ENCODE measurements at regions not wholly inside any gene's neighbourhood (a gene's known extent, or its start where the extent isn't known, plus 50 kb on each side); places are given as distances from the start of the nearest gene placed in this dataset.

DNA sequence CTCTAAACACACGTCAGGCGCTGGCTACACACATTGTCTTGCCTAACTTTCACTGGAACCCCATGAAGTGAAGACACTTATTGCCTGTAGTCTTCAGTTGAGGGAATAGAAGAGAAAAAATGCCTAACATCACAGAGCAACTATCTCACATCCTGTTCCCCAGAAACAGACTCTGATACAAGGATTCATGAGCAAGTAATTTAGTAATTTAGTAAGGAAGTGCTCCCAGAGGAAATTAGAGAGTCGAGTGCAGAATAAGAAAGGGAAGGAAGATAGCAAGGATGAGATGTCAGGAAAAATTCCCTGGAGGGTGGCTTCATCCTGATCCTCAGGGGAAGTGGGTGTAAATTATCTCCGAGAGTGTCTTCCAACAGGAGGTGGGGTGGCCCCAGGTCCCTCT is 104.0 kb downstream of the FOXA2 start:
- Histone ChIP-seq H2AFZ (ENCODE audit: low read depth, low read length) (no peak overlapping the region), H3K27me3 (ENCODE audit: insufficient read depth, low read length) (no peaks in the 10 kb centered on the region), H3K9ac (ENCODE audit: low read length) (no peak overlapping the region), H3K36me3 (ENCODE audit: insufficient read depth, low read length) (no peaks in the 10 kb centered on the region), H4K20me1 (ENCODE audit: insufficient read depth, low read length) (no peaks in the 10 kb centered on the region), H3K4me3 (ENCODE audit: insufficient read depth, low read depth, low read length) (no peak overlapping the region), H3K27ac (ENCODE audit: low read depth, low read length) (no peak overlapping the region), H3K79me2 (ENCODE audit: insufficient read depth, low read length) (no peaks in the 10 kb centered on the region), H3K9me3 (ENCODE audit: insufficient read depth, low read depth, low read length) (no peaks in the 10 kb centered on the region), H3K4me1 (ENCODE audit: insufficient read depth, low read length) (no peaks in the 10 kb centered on the region), H3K4me2 (ENCODE audit: low read length) (no peak overlapping the region)
- Mint-ChIP-seq H3K4me3 (ENCODE audit: unreplicated experiment) (no peak overlapping the region), H3K27me3 (ENCODE audit: low read depth, unreplicated experiment) (peaks cover 24% of the 10 kb centered on the region), H3K9me3 (ENCODE audit: unreplicated experiment) (peaks cover 9% of the 10 kb centered on the region), H3K36me3 (ENCODE audit: low read depth, unreplicated experiment) (no peaks in the 10 kb centered on the region), H3K4me1 (ENCODE audit: low read depth, unreplicated experiment) (no peaks in the 10 kb centered on the region), H3K27ac (ENCODE audit: unreplicated experiment) (no peak overlapping the region)
- no peak for FAIRE-seq
- no peak for TF ChIP-seq EZH2 (IDR thresholded peaks at IDR 0.05; ENCODE audit: insufficient read depth, low read length)
- TF ChIP-seq, protein P1, sequence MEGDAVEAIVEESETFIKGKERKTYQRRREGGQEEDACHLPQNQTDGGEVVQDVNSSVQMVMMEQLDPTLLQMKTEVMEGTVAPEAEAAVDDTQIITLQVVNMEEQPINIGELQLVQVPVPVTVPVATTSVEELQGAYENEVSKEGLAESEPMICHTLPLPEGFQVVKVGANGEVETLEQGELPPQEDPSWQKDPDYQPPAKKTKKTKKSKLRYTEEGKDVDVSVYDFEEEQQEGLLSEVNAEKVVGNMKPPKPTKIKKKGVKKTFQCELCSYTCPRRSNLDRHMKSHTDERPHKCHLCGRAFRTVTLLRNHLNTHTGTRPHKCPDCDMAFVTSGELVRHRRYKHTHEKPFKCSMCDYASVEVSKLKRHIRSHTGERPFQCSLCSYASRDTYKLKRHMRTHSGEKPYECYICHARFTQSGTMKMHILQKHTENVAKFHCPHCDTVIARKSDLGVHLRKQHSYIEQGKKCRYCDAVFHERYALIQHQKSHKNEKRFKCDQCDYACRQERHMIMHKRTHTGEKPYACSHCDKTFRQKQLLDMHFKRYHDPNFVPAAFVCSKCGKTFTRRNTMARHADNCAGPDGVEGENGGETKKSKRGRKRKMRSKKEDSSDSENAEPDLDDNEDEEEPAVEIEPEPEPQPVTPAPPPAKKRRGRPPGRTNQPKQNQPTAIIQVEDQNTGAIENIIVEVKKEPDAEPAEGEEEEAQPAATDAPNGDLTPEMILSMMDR (IDR thresholded peaks at IDR 0.05; ENCODE audit: insufficient read depth, low read depth, low read length), result no peak
- DNase-seq (ENCODE audit: low read depth), result no peak

DNA sequence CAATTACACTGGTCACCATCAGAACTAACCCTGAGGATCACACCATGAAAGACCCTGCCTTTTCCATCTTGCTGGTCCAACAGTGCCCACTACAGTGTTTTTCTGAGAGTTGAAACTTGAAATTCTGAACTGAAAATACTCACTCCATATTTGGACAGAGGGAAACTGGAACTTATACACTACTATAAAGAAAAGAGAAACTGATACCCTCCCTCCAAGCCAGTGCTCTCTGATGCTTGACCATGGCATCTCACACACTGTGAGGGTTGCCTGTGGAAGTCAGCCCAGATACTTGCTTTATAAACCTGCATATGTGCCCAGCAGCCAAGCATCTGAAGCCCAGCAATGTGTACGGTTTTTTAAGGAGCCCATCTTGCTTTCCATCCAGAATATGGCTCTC is 108.7 kb downstream of the FOXA2 start:
- H3K9me3 ChIP-seq (ENCODE audit: insufficient read depth, low read depth, low read length), result peaks cover 3% of the 10 kb centered on the region
- Mint-ChIP-seq H3K27ac (ENCODE audit: unreplicated experiment) (no peak overlapping the region), H3K36me3 (ENCODE audit: low read depth, unreplicated experiment) (no peaks in the 10 kb centered on the region), H3K4me3 (ENCODE audit: unreplicated experiment) (no peak overlapping the region), H3K27me3 (ENCODE audit: low read depth, unreplicated experiment) (peaks cover 40% of the 10 kb centered on the region), H3K9me3 (ENCODE audit: unreplicated experiment) (peaks cover 9% of the 10 kb centered on the region), H3K4me1 (ENCODE audit: low read depth, unreplicated experiment) (no peaks in the 10 kb centered on the region)
- no peak overlapping the region for H2AFZ ChIP-seq (ENCODE audit: low read depth, low read length)
- no peaks in the 10 kb centered on the region for H3K4me1 ChIP-seq (ENCODE audit: insufficient read depth, low read length)
- H3K4me2 ChIP-seq (ENCODE audit: low read length), result no peak overlapping the region
- no peaks in the 10 kb centered on the region for H3K79me2 ChIP-seq (ENCODE audit: insufficient read depth, low read length)
- no peak for FAIRE-seq
- no peaks in the 10 kb centered on the region for H3K27me3 ChIP-seq (ENCODE audit: insufficient read depth, low read length)
- no peaks in the 10 kb centered on the region for H4K20me1 ChIP-seq (ENCODE audit: insufficient read depth, low read length)
- TF ChIP-seq, protein P1 (IDR thresholded peaks at IDR 0.05; ENCODE audit: insufficient read depth, low read depth, low read length), result no peak
- TF ChIP-seq EZH2 (IDR thresholded peaks at IDR 0.05; ENCODE audit: insufficient read depth, low read length), result no peak
- DNase-seq (ENCODE audit: low read depth), result no peak
- H3K36me3 ChIP-seq (ENCODE audit: insufficient read depth, low read length), result no peaks in the 10 kb centered on the region
- no peak overlapping the region for H3K4me3 ChIP-seq (ENCODE audit: insufficient read depth, low read depth, low read length)
- no peak overlapping the region for H3K9ac ChIP-seq (ENCODE audit: low read length)
- no peak overlapping the region for H3K27ac ChIP-seq (ENCODE audit: low read depth, low read length)

DNA sequence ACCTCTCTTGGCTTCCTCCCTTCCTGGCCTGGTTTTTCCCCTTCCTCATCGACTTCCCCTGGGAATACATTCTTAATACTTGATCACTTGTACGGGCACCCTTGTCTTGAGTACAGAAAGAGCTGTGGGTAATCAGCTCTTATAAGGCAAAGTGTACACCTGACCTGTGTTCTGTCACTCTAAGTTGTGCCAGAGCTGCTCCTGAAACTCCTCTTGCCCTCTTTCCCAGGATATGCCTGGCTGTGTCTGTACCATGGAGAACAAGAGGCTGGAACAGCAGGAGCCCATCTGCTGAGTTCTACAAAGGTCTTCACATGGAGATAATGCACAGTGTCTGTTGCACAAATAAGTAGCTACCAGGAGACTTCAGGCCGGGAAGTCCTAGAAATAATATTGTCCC is 110.1 kb downstream of the FOXA2 start:
- peaks cover 9% of the 10 kb centered on the region for H3K9me3 Mint-ChIP-seq (ENCODE audit: unreplicated experiment)
- Histone ChIP-seq H3K9ac (ENCODE audit: low read length) (no peak overlapping the region), H3K36me3 (ENCODE audit: insufficient read depth, low read length) (no peaks in the 10 kb centered on the region), H3K27ac (ENCODE audit: low read depth, low read length) (no peak overlapping the region), H3K27me3 (ENCODE audit: insufficient read depth, low read length) (no peaks in the 10 kb centered on the region), H2AFZ (ENCODE audit: low read depth, low read length) (no peak overlapping the region), H3K4me3 (ENCODE audit: insufficient read depth, low read depth, low read length) (no peak overlapping the region), H4K20me1 (ENCODE audit: insufficient read depth, low read length) (no peaks in the 10 kb centered on the region), H3K9me3 (ENCODE audit: insufficient read depth, low read depth, low read length) (peaks cover 3% of the 10 kb centered on the region), H3K4me2 (ENCODE audit: low read length) (no peak overlapping the region), H3K79me2 (ENCODE audit: insufficient read depth, low read length) (no peaks in the 10 kb centered on the region), H3K4me1 (ENCODE audit: insufficient read depth, low read length) (no peaks in the 10 kb centered on the region)
- no peaks in the 10 kb centered on the region for H3K36me3 Mint-ChIP-seq (ENCODE audit: low read depth, unreplicated experiment)
- no peak overlapping the region for H3K4me3 Mint-ChIP-seq (ENCODE audit: unreplicated experiment)
- no peaks in the 10 kb centered on the region for H3K4me1 Mint-ChIP-seq (ENCODE audit: low read depth, unreplicated experiment)
- FAIRE-seq (no peak), DNase-seq (ENCODE audit: low read depth) (no peak)
- H3K27ac Mint-ChIP-seq (ENCODE audit: unreplicated experiment), result no peak overlapping the region
- no peak for TF ChIP-seq EZH2 (IDR thresholded peaks at IDR 0.05; ENCODE audit: insufficient read depth, low read length)
- TF ChIP-seq, protein P1 (IDR thresholded peaks at IDR 0.05; ENCODE audit: insufficient read depth, low read depth, low read length), result no peak
- H3K27me3 Mint-ChIP-seq (ENCODE audit: low read depth, unreplicated experiment), result peaks cover 36% of the 10 kb centered on the region

All from astrocyte (in vitro differentiated cells and primary cell).